ENCODE measurements at regions not wholly inside any gene's neighbourhood (a gene's known extent, or its start where the extent isn't known, plus 50 kb on each side); places are given as distances from the start of the nearest gene placed in this dataset.

GRCh38 chr10:9229702-9230244 is 1175.3 kb downstream of the GATA3 start:
- Histone ChIP-seq H3K4me3 (ENCODE audit: control insufficient read depth in 2 of 3, extremely low read depth in 1 of 3, insufficient read depth in 2 of 3, low read depth in 1 of 3, low read length in 3 of 3) (no peak overlapping the region), H3K36me3 (ENCODE audit: control insufficient read depth in 2 of 2, extremely low read depth in 1 of 2, insufficient read depth in 2 of 2, low read length in 2 of 2) (no peaks in the 10 kb centered on the region), H3K27me3 (ENCODE audit: control insufficient read depth, extremely low read depth, insufficient read depth, low read length) (no peaks in the 10 kb centered on the region), H3K4me2 (ENCODE audit: control insufficient read depth, extremely low read depth, insufficient read depth, low read depth, low read length) (no peak overlapping the region), H4K20me1 (ENCODE audit: control insufficient read depth, extremely low read depth, insufficient read depth, low read length) (no peaks in the 10 kb centered on the region), H3K9ac (ENCODE audit: control insufficient read depth, extremely low read depth, insufficient read depth, low read length) (no peak overlapping the region), H3K27ac (ENCODE audit: control insufficient read depth, insufficient read depth, low read length) (no peak overlapping the region), H3K9me1 (ENCODE audit: control insufficient read depth, extremely low read depth, insufficient read depth, low read length) (no peaks in the 10 kb centered on the region), H2AFZ (ENCODE audit: control insufficient read depth, low read length) (no peak overlapping the region), H3K79me2 (ENCODE audit: control insufficient read depth, insufficient read depth, low read length) (no peaks in the 10 kb centered on the region), H3K9me3 (ENCODE audit: control insufficient read depth, low read depth, low read length) (no peaks in the 10 kb centered on the region), H3K4me1 (ENCODE audit: control insufficient read depth, extremely low read depth, insufficient read depth, low read length) (peaks cover 13% of the 10 kb centered on the region)
- DNase-seq (ENCODE audit: low read depth, low spot score) (no peak), FAIRE-seq (no peak)
- dilution Hi-C loops (cut with MboI; ENCODE audit: extremely low pct_ligation_motif_present, low sequenced_read_pairs) = no loop called here
- TF ChIP-seq EZH2 (IDR thresholded peaks at IDR 0.05; ENCODE audit: low read length) (no peak), CTCF (optimal IDR thresholded peaks at IDR 0.05 in 1 of 3, IDR thresholded peaks at IDR 0.05 in 1 of 3, conservative IDR thresholded peaks at IDR 0.05 in 1 of 3; ENCODE audit: extremely low read depth in 1 of 3, insufficient read depth in 2 of 3, low read length in 3 of 3) (no peak)

GRCh38 chr10:9230625-9231024 is 1176.1 kb downstream of the GATA3 start:
- Histone ChIP-seq H3K4me2 (ENCODE audit: control insufficient read depth, extremely low read depth, insufficient read depth, low read depth, low read length) (no peak overlapping the region), H3K27ac (ENCODE audit: control insufficient read depth, insufficient read depth, low read length) (no peak overlapping the region), H3K9me3 (ENCODE audit: control insufficient read depth, low read depth, low read length) (no peaks in the 10 kb centered on the region), H3K9me1 (ENCODE audit: control insufficient read depth, extremely low read depth, insufficient read depth, low read length) (no peaks in the 10 kb centered on the region), H3K79me2 (ENCODE audit: control insufficient read depth, insufficient read depth, low read length) (no peaks in the 10 kb centered on the region), H3K4me3 (ENCODE audit: control insufficient read depth in 2 of 3, extremely low read depth in 1 of 3, insufficient read depth in 2 of 3, low read depth in 1 of 3, low read length in 3 of 3) (no peak overlapping the region), H2AFZ (ENCODE audit: control insufficient read depth, low read length) (no peak overlapping the region), H3K27me3 (ENCODE audit: control insufficient read depth, extremely low read depth, insufficient read depth, low read length) (no peaks in the 10 kb centered on the region), H3K4me1 (ENCODE audit: control insufficient read depth, extremely low read depth, insufficient read depth, low read length) (peaks cover 13% of the 10 kb centered on the region), H3K36me3 (ENCODE audit: control insufficient read depth in 2 of 2, extremely low read depth in 1 of 2, insufficient read depth in 2 of 2, low read length in 2 of 2) (no peaks in the 10 kb centered on the region), H3K9ac (ENCODE audit: control insufficient read depth, extremely low read depth, insufficient read depth, low read length) (no peak overlapping the region), H4K20me1 (ENCODE audit: control insufficient read depth, extremely low read depth, insufficient read depth, low read length) (no peaks in the 10 kb centered on the region)
- FAIRE-seq (no peak), DNase-seq (ENCODE audit: low read depth, low spot score) (no peak)
- dilution Hi-C loops (cut with MboI; ENCODE audit: extremely low pct_ligation_motif_present, low sequenced_read_pairs) = no loop called here
- TF ChIP-seq EZH2 (IDR thresholded peaks at IDR 0.05; ENCODE audit: low read length) = no peak
- no peak for TF ChIP-seq CTCF (optimal IDR thresholded peaks at IDR 0.05 in 1 of 3, IDR thresholded peaks at IDR 0.05 in 1 of 3, conservative IDR thresholded peaks at IDR 0.05 in 1 of 3; ENCODE audit: extremely low read depth in 1 of 3, insufficient read depth in 2 of 3, low read length in 3 of 3)
